ENCODE measurements at regions not wholly inside any gene's neighbourhood (a gene's known extent, or its start where the extent isn't known, plus 50 kb on each side); places are given as distances from the start of the nearest gene placed in this dataset.

DNA sequence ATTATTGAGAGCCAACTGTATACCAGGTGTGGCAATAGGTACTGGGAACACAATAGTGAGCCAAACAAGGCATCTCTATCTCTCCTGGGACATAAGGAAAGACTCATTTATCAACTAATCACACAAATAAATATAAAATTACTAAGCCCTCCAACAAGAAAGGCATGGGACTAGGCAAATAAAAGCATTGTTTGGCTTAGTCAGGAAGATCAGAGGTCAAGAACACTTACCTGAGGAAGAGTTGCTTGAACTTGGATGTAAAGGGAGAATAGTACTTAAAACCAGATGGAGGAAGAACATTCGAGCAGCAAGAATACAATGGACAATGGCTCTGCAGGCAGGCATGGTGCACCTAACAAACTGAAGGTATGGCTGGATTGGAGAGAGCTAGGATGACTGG lies 300.7 kb downstream of the WDR72 start:
- TF ChIP-seq, protein P1, sequence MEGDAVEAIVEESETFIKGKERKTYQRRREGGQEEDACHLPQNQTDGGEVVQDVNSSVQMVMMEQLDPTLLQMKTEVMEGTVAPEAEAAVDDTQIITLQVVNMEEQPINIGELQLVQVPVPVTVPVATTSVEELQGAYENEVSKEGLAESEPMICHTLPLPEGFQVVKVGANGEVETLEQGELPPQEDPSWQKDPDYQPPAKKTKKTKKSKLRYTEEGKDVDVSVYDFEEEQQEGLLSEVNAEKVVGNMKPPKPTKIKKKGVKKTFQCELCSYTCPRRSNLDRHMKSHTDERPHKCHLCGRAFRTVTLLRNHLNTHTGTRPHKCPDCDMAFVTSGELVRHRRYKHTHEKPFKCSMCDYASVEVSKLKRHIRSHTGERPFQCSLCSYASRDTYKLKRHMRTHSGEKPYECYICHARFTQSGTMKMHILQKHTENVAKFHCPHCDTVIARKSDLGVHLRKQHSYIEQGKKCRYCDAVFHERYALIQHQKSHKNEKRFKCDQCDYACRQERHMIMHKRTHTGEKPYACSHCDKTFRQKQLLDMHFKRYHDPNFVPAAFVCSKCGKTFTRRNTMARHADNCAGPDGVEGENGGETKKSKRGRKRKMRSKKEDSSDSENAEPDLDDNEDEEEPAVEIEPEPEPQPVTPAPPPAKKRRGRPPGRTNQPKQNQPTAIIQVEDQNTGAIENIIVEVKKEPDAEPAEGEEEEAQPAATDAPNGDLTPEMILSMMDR (IDR thresholded peaks at IDR 0.05): no peak
- no peak for TF ChIP-seq EZH2 (IDR thresholded peaks at IDR 0.05; ENCODE audit: borderline replicate concordance, insufficient read depth, low read depth, low read length, poor library complexity, severe bottlenecking)

Data from B cell (primary cell).